IPS DF 4.7 (cell line): ENCODE measurements at regions not wholly inside any gene's neighbourhood (a gene's known extent, or its start where the extent isn't known, plus 50 kb on each side); places are given as distances from the start of the nearest gene placed in this dataset.
"Not testable (repeated sequence)": the region's sequence is repeated elsewhere in the genome, so short reads cannot be mapped to it uniquely, and the experiment has no call there.

Experiments
- DNase-seq: peaks from one replicate; pipeline ENCODE4 v3.0.0-alpha.2; 2013; ENCODE audit warnings: low spot score; ENCODE audit errors: extremely low read depth

GRCh38 chr11:95652002-95652472 lies 137.5 kb downstream of the FAM76B start:
- no peak for DNase-seq

GRCh38 chr11:95650276-95650675 lies 139.3 kb downstream of the FAM76B start:
- no peak for DNase-seq

- no peak for DNase-seq
Measured at GRCh38 chr11:95647871-95648270, 141.7 kb downstream of the FAM76B start.

GRCh38 chr11:95647355-95647754 lies 142.2 kb downstream of the FAM76B start:
- no peak for DNase-seq

GRCh38 chr11:95641495-95641894 lies 148.1 kb downstream of the FAM76B start:
- no peak for DNase-seq

- DNase-seq, result no peak
Measured at GRCh38 chr11:95638501-95638900, 151.1 kb downstream of the FAM76B start.

GRCh38 chr11:95625164-95625900 lies 164.2 kb downstream of the FAM76B start:
- DNase-seq, result no peak

DNA sequence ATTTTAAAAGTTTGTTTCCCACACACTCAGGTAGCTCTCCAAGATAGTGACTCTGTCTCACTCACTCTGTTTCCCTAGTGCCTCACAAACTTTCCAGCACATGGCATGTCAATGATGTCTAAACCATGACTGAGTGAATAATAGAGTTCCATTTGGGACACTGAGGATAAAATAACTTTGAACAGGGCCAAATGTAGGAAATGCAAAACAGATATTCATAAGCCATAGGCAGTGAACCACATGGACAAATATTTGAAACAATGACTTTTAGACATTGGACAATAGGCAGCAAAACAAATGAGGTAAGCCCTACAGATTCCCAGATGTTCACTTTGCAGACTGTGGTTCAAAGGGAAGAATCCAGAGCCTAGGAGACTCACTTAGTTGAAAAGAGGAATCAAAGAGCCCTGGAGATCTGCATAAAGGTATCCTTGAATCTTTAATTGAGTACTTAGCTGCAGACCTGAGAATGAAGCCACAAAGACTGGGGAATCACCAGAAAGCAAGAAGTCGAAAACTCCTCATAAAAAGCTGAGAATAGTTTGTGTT lies 173.3 kb downstream of the FAM76B start:
- DNase-seq, result no peak

GRCh38 chr11:95611827-95612226 lies 177.8 kb downstream of the FAM76B start:
- DNase-seq, result no peak

DNA sequence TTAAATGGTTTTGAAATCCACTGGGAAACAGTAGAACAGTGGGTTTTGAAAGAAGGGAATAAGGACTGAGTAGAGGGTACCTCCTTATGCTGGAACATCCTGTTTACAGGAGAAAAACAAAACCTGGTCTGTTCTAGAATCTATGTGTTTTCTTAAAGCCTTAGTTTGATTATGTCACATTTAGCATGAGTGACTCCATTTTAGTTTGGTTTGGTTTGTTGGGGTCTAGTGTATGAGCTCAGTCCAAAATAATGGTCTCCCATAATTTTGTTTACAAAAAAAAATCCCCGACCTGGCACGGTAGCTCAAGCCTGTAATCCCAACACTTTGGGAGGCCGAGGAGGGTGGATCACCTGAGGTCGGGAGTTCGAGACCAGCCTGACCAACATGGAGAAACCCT lies 179.4 kb downstream of the FAM76B start:
- not testable (repeated sequence) for DNase-seq

DNA sequence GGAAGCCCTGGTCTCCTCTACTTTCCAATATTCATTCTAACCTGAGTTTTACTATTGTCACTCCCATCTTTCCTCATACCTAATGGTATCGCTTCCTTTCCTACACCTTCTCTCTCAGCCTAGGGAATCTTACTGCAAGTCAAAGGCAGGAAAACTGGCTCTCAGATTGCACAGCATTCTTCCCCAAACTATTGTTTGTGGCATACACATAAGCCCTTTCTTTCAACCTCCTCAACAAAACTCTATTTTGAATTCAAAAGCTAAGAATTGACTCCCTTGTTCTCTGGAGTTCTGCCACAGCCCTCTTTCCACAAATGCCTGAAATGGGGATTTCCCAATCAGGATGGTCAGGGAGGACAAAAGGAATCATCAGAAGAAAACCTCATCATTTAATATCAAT lies 181.5 kb downstream of the FAM76B start:
- no peak for DNase-seq

GRCh38 chr11:95606824-95607223 lies 182.8 kb downstream of the FAM76B start:
- DNase-seq, result no peak

DNA sequence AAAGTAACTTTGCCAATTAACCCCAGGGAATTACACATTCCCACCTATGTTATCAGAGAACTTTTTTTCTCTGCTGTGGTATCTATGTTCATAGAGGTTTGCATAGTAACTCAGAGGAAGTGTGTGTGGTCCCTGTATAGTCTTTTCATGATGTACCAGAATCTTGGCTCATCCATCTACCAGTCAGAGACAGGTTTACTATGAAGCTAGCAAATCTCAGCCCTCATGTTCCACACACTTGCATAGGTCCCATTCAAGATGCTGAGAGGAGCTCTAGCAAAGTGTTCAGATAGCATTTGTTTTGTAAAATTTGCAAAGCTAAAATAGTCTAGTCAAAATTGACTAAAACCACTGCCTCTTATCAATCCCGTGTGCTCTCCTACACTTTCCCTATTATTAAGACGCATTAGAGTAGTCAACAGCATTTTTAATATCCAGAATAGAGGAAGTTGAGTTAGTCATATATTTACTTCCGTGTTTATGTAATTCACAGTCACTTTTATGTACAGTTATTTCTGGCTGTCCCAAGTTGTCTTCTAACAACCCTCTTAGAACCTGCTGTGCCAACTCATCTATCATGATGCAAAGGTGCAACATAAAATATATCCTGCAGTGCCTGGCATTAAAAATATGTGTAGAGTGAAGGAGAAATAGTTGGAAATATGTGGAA lies 184.2 kb downstream of the FAM76B start:
- DNase-seq, result no peak

GRCh38 chr11:95599959-95600586 lies 189.5 kb downstream of the FAM76B start:
- DNase-seq, result no peak

DNA sequence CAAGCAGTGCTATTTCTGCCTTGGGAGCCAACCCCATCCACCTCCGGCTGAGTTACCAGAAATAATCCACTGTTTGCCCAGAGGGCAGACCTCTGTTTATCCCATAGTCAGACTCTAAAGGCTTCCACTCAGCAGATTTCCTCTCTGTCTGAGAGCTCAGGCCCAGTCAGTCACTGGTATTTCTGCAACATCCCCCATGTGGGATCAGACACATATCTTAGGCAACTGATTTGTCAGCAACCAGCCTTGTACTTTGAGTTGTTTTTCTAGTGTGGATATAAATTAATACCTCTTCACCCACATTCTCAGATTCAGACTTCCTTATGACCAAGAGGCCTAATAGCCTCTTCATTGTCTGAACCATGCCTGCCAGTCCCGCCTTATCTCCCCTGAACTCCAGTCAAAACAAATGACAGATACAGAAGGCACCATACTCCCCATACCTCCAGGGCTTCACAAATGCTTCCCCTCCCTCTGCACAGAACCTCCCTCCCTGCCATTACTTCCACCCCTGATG lies 193.6 kb downstream of the FAM76B start:
- no peak for DNase-seq

DNA sequence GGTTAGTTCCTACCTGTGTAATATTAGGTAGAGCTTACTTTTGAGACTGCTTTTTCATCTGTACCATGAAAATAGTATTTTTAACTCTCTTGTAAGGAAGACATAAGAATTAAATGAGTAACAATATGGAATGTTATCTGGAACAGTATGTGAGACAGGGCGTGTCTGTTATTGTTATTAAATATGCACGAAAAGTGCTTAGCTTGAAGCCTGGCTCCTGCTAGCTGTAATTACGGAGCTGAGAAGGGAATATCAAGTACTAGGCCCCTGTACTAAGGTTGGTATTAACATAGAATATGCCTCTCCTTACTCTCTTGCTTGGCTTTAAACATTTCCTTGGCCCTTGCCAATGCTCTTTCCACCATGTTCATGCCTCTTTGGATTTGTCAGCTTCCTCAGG lies 194.0 kb downstream of the FAM76B start:
- DNase-seq, result no peak

DNA sequence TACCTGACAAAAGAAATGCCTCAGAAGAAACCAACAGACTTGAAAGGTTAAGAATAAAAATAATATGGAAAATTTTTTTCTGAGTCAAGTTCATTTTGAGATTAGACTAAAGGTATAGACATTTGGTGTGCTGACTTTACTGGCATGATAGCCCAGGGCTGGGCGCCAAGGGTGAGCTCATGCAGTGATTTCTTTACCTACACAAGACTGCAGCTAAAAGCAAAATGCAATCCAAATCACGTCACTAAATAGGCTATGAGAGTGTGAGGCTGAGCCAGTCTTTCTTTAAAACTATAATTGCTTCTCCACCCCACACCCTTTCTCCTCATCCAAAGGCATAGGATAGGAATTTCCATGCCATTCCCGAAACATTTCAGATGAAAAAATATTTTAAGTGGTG lies 196.5 kb downstream of the FAM76B start:
- no peak for DNase-seq

DNA sequence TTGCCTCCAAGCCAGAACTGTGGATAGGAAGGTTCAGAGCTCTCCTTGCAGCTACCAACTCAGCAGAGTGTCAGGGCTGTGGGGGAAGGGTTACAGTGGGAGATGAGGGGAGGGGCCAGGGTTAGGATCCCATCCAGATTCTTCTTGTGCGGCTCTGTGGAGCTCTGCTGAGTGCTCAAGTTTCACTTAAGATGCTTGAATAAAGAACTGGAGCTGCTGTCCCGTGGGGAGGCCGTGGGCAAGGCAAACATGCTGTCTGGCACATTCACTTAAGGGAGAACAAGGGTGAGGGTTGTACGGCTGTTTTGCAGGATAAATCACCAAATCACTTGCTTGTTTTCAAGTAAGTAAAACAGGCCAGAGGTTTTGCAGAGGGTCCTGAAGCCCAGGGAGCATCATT lies 197.1 kb downstream of the FAM76B start:
- DNase-seq, result no peak

GRCh38 chr11:95589893-95590612 lies 199.5 kb downstream of the FAM76B start:
- DNase-seq, result no peak

- no peak for DNase-seq
Measured at GRCh38 chr11:95588821-95589220, 200.8 kb downstream of the FAM76B start.

GRCh38 chr11:95586661-95587060 lies 202.9 kb downstream of the FAM76B start:
- DNase-seq, result no peak
